ENCODE measurements at regions not wholly inside any gene's neighbourhood (a gene's known extent, or its start where the extent isn't known, plus 50 kb on each side); places are given as distances from the start of the nearest gene placed in this dataset.
"Not testable (repeated sequence)": the region's sequence is repeated elsewhere in the genome, so short reads cannot be mapped to it uniquely, and the experiment has no call there.

- TF ChIP-seq CTCF (IDR thresholded peaks at IDR 0.05), result no peak
- no peaks in the 10 kb centered on the region for H3K4me1 Mint-ChIP-seq (ENCODE audit: low read depth)
- H3K9me3 Mint-ChIP-seq, result no peaks in the 10 kb centered on the region
- no peak overlapping the region for H3K4me3 Mint-ChIP-seq
- no peak for DNase-seq
- no peaks in the 10 kb centered on the region for H3K36me3 Mint-ChIP-seq (ENCODE audit: low read depth)
- no peak overlapping the region for H3K27ac Mint-ChIP-seq
- H3K27me3 Mint-ChIP-seq (ENCODE audit: insufficient read depth), result peaks cover 1% of the 10 kb centered on the region; the same call in 1 of the 2 replicates
Measured at GRCh38 chr21:16455978-16456377, 726.2 kb downstream of the USP25 start.

- no peak overlapping the region for H3K4me3 Mint-ChIP-seq
Measured at GRCh38 chr21:16457498-16457897, 727.7 kb downstream of the USP25 start.

GRCh38 chr21:16460936-16461335 is 731.2 kb downstream of the USP25 start:
- Mint-ChIP-seq H3K4me3 (no peak overlapping the region), H3K4me1 (ENCODE audit: low read depth) (0 out of 2 replicates have a peak, but pooled peaks cover 4% of the 10 kb centered on the region), H3K27ac (no peak overlapping the region), H3K36me3 (ENCODE audit: low read depth) (peaks cover 22% of the 10 kb centered on the region), H3K27me3 (ENCODE audit: insufficient read depth) (peaks cover 1% of the 10 kb centered on the region; the same call in 1 of the 2 replicates), H3K9me3 (peaks cover 13% of the 10 kb centered on the region)
- peak; percentile 30 for TF ChIP-seq CTCF (IDR thresholded peaks at IDR 0.05)
- DNase-seq, result no peak

More at GRCh38 chr21:16457498-16457897, 727.7 kb downstream of the USP25 start:
- H3K4me1 Mint-ChIP-seq (ENCODE audit: low read depth), result no peaks in the 10 kb centered on the region
- H3K36me3 Mint-ChIP-seq (ENCODE audit: low read depth), result no peaks in the 10 kb centered on the region
- no peak for TF ChIP-seq CTCF (IDR thresholded peaks at IDR 0.05)
- no peaks in the 10 kb centered on the region for H3K9me3 Mint-ChIP-seq
- DNase-seq, result no peak
- no peak overlapping the region for H3K27ac Mint-ChIP-seq
- H3K27me3 Mint-ChIP-seq (ENCODE audit: insufficient read depth), result peaks cover 1% of the 10 kb centered on the region; the same call in 1 of the 2 replicates

GRCh38 chr21:16464211-16464889 is 734.6 kb downstream of the USP25 start:
- not testable (repeated sequence) for H3K27me3 Mint-ChIP-seq (ENCODE audit: insufficient read depth); H3K4me3 Mint-ChIP-seq; H3K27ac Mint-ChIP-seq; DNase-seq
- H3K36me3 Mint-ChIP-seq (ENCODE audit: low read depth), result peaks cover 22% of the 10 kb centered on the region
- peaks cover 12% of the 10 kb centered on the region for H3K4me1 Mint-ChIP-seq (ENCODE audit: low read depth)
- H3K9me3 Mint-ChIP-seq, result peaks cover 13% of the 10 kb centered on the region

- Mint-ChIP-seq H3K4me1 (ENCODE audit: low read depth) (peaks cover 12% of the 10 kb centered on the region), H3K9me3 (peaks cover 9% of the 10 kb centered on the region), H3K27ac (no peak overlapping the region), H3K36me3 (ENCODE audit: low read depth) (peaks cover 18% of the 10 kb centered on the region), H3K4me3 (no peak overlapping the region), H3K27me3 (ENCODE audit: insufficient read depth) (no peaks in the 10 kb centered on the region)
- TF ChIP-seq CTCF (IDR thresholded peaks at IDR 0.05), result no peak
- peak; percentile 22 for DNase-seq
Measured at GRCh38 chr21:16468184-16468583, 738.4 kb downstream of the USP25 start.

- Mint-ChIP-seq H3K36me3 (ENCODE audit: low read depth) (no peaks in the 10 kb centered on the region), H3K27ac (no peak overlapping the region), H3K4me1 (ENCODE audit: low read depth) (peaks cover 5% of the 10 kb centered on the region; the same call in 1 of the 2 replicates), H3K27me3 (ENCODE audit: insufficient read depth) (no peaks in the 10 kb centered on the region), H3K9me3 (no peaks in the 10 kb centered on the region; the same call in 1 of the 2 replicates), H3K4me3 (no peak overlapping the region)
- DNase-seq, result no peak
- no peak for TF ChIP-seq CTCF (IDR thresholded peaks at IDR 0.05)
Measured at GRCh38 chr21:16473988-16474387, 744.2 kb downstream of the USP25 start.

Measured in HFFc6 (cell line).